ENCODE measurements at regions not wholly inside any gene's neighbourhood (a gene's known extent, or its start where the extent isn't known, plus 50 kb on each side); places are given as distances from the start of the nearest gene placed in this dataset.

DNA sequence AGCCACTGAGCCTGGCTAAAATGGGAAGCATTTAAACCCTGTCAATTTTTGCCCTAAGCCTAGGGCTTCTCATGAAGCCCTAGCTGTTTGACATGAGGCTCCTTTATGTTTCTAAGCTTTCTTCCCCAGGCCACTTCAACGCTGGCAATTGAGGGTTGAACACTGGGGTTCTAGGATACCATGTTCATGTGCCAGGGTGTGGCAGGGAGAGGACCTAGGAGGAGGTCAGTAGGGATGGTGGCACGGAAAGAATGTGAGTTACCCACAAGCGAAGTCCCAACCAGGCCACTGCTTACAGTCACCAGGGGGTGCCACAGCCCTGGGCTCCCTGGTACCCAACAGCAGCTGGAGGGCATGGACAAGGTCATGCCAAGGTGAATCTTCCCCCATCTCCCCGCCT, 90.8 kb upstream of the AJAP1 start:
- Mint-ChIP-seq H3K27me3 (ENCODE audit: insufficient read depth, unreplicated experiment) (no peaks in the 10 kb centered on the region), H3K36me3 (ENCODE audit: insufficient read depth, unreplicated experiment) (no peaks in the 10 kb centered on the region), H3K27ac (ENCODE audit: low read depth, unreplicated experiment) (no peak overlapping the region), H3K4me1 (ENCODE audit: insufficient read depth, unreplicated experiment) (no peaks in the 10 kb centered on the region), H3K4me3 (ENCODE audit: unreplicated experiment) (no peak overlapping the region), H3K9me3 (ENCODE audit: unreplicated experiment) (no peaks in the 10 kb centered on the region)
- no peak for DNase-seq (ENCODE audit: unreplicated experiment)
- ChIA-PET POLR2A (no interaction called here), CTCF (interaction anchor here (0.6 to 0.7 kb wide), 2 partner anchors 14 to 64 kb away, joined by 3 to 4 read pairs; no protein-coding TSS in a partner anchor)
- BruUV-seq (replicated peaks) = no TSS peak
- intact Hi-C loops (cut with micrococcal nuclease) = no loop called here
- TF ChIP-seq, protein P1, sequence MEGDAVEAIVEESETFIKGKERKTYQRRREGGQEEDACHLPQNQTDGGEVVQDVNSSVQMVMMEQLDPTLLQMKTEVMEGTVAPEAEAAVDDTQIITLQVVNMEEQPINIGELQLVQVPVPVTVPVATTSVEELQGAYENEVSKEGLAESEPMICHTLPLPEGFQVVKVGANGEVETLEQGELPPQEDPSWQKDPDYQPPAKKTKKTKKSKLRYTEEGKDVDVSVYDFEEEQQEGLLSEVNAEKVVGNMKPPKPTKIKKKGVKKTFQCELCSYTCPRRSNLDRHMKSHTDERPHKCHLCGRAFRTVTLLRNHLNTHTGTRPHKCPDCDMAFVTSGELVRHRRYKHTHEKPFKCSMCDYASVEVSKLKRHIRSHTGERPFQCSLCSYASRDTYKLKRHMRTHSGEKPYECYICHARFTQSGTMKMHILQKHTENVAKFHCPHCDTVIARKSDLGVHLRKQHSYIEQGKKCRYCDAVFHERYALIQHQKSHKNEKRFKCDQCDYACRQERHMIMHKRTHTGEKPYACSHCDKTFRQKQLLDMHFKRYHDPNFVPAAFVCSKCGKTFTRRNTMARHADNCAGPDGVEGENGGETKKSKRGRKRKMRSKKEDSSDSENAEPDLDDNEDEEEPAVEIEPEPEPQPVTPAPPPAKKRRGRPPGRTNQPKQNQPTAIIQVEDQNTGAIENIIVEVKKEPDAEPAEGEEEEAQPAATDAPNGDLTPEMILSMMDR (IDR thresholded peaks at IDR 0.05; ENCODE audit: unreplicated experiment) = no peak

DNA sequence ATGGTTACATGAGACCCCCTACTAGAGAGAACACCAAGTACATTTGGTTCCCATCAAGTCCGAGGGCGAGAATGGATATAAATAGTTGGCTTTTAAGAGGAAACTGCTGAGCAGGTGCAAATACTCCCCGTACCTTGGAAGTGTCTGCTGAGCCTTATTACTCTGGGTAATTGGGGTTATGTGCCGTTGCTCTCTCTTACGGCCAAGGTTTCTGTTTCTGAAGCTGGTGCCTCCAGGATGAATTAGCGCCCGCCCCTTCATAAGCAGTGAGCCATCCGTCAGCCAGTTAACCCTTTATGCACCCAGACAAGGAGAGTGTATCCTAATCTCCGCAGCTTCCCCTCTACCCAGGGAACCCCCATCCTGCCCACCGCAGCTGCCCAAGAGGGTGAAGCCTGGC, 90.4 kb upstream of the AJAP1 start:
- POLR2A ChIA-PET = no interaction called here
- Mint-ChIP-seq H3K4me3 (ENCODE audit: unreplicated experiment) (no peak overlapping the region), H3K27me3 (ENCODE audit: insufficient read depth, unreplicated experiment) (no peaks in the 10 kb centered on the region), H3K27ac (ENCODE audit: low read depth, unreplicated experiment) (no peak overlapping the region), H3K36me3 (ENCODE audit: insufficient read depth, unreplicated experiment) (no peaks in the 10 kb centered on the region), H3K4me1 (ENCODE audit: insufficient read depth, unreplicated experiment) (no peaks in the 10 kb centered on the region), H3K9me3 (ENCODE audit: unreplicated experiment) (no peaks in the 10 kb centered on the region)
- no peak for DNase-seq (ENCODE audit: unreplicated experiment)
- intact Hi-C loops (cut with micrococcal nuclease) = no loop called here
- TF ChIP-seq, protein P1 (IDR thresholded peaks at IDR 0.05; ENCODE audit: unreplicated experiment) = no peak
- CTCF ChIA-PET = no interaction called here
- no TSS peak for BruUV-seq (replicated peaks)

DNA sequence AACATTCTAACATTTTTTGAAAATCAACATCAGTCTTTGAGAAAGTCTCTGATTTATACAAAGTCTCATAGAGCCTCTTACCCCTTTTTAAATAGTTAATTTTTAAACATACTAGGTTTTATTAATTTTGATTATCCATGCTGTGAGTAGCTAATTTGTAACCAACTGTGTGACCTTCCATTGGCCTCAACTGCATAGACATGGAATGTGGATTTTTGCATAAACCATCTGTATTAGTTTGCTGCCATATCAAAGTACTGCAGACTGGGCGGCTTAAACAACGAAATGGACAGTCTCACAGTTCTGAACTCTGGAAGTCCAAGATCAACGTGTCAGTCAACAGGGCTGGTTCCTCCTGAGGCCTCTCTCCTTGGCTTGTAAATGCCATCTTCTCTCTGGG, 89.2 kb upstream of the AJAP1 start:
- H3K27ac Mint-ChIP-seq (ENCODE audit: low read depth, unreplicated experiment) = no peak overlapping the region
- no peaks in the 10 kb centered on the region for H3K27me3 Mint-ChIP-seq (ENCODE audit: insufficient read depth, unreplicated experiment)
- ChIA-PET CTCF (no interaction called here), POLR2A (no interaction called here)
- no peaks in the 10 kb centered on the region for H3K9me3 Mint-ChIP-seq (ENCODE audit: unreplicated experiment)
- H3K36me3 Mint-ChIP-seq (ENCODE audit: insufficient read depth, unreplicated experiment) = no peaks in the 10 kb centered on the region
- no peak for DNase-seq (ENCODE audit: unreplicated experiment)
- intact Hi-C loops (cut with micrococcal nuclease) = no loop called here
- H3K4me1 Mint-ChIP-seq (ENCODE audit: insufficient read depth, unreplicated experiment) = no peaks in the 10 kb centered on the region
- TF ChIP-seq, protein P1 (IDR thresholded peaks at IDR 0.05; ENCODE audit: unreplicated experiment) = no peak
- no peak overlapping the region for H3K4me3 Mint-ChIP-seq (ENCODE audit: unreplicated experiment)
- BruUV-seq (replicated peaks) = no TSS peak

DNA sequence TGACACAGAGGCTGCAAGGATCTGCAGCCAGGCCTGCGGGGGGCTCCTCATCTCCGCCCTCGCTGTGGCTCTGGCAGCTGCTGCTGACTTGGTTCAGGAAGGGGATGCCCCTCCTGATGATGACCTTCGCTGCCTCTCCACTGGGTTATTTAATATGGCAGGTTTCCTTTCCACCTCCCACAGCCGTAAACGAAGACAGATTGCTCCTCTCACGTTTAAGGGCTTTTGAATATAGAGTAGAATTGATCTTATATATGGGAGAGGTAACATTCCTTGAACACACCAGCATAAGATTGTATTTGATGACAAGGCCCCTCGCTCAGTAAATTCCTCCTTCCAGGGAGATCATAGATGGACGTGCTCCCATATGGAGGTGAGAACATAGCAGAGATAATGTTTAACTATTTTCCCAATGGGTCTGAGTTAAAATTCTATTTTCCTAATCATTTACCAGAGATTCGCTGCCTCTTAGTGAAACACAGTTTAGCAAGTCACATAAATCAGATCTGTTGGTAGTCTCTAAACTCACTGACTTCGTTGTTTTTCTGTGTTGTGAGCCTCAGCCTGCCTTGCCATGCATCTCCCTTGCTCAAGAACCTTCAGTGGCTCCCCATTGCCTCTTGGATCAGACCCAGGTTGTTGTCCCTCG, 88.5 kb upstream of the AJAP1 start:
- H3K27ac Mint-ChIP-seq (ENCODE audit: low read depth, unreplicated experiment) = no peak overlapping the region
- CTCF ChIA-PET = interaction anchor here (0.6 kb wide), 1 partner anchor 370 kb away, joined by 3 read pairs; no protein-coding TSS in a partner anchor
- no peaks in the 10 kb centered on the region for H3K4me1 Mint-ChIP-seq (ENCODE audit: insufficient read depth, unreplicated experiment)
- H3K9me3 Mint-ChIP-seq (ENCODE audit: unreplicated experiment) = no peaks in the 10 kb centered on the region
- no peaks in the 10 kb centered on the region for H3K27me3 Mint-ChIP-seq (ENCODE audit: insufficient read depth, unreplicated experiment)
- BruUV-seq (replicated peaks) = no TSS peak
- DNase-seq (ENCODE audit: unreplicated experiment) = no peak
- POLR2A ChIA-PET = no interaction called here
- H3K4me3 Mint-ChIP-seq (ENCODE audit: unreplicated experiment) = no peak overlapping the region
- TF ChIP-seq, protein P1 (IDR thresholded peaks at IDR 0.05; ENCODE audit: unreplicated experiment) = no peak
- no peaks in the 10 kb centered on the region for H3K36me3 Mint-ChIP-seq (ENCODE audit: insufficient read depth, unreplicated experiment)
- intact Hi-C loops (cut with micrococcal nuclease) = no loop called here

All from MCF 10A (cell line).